HG03432 (cell line): ENCODE measurements at regions not wholly inside any gene's neighbourhood (a gene's known extent, or its start where the extent isn't known, plus 50 kb on each side); places are given as distances from the start of the nearest gene placed in this dataset.
A peak's percentile ranks its signal among the peaks of the same experiment; 100 is the strongest.

Source experiments
- ATAC-seq: cut with Tn5 transposase; IDR thresholded peaks from one replicate; pipeline ENCODE4 v1.9.1; 2021; ENCODE audit warnings: mild to moderate bottlenecking, moderate library complexity; ENCODE audit not compliant: unreplicated experiment

DNA sequence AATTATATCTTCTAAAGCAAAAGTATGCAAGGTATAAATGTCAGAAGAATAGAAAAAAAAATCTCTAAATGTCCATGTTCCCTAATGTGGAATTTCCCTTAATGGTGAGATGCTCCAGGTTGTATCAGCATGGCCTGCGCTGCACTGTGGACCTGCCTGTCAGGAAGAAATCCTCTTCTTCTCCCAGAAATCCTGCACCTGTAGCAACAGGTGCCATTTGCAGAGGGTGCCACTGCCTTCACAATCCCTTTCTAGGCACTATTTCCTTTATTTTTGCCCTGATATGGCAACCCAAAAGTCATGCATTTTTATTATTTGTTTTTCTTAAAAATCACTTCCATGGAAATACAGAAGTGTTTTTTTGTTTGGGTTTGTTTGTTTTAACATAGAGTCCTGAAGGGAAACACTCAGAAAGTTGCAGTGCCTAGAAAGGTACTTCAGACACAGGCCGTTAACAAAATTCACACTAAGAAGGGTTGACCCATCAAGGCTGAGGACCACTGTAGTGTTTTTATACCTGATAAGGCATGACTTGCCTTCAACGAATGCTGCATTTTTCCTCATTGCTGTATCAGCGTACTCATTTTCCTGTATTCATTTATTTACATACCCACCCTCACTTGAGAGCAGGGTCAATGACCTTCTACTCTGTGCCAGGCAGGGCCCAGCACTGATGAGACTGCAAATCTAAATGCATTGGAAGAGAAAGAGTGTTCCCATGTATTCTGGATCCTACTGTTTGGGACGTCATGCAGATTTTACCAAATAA lies 177.8 kb downstream of the SNX18 start:
- ATAC-seq: no peak

DNA sequence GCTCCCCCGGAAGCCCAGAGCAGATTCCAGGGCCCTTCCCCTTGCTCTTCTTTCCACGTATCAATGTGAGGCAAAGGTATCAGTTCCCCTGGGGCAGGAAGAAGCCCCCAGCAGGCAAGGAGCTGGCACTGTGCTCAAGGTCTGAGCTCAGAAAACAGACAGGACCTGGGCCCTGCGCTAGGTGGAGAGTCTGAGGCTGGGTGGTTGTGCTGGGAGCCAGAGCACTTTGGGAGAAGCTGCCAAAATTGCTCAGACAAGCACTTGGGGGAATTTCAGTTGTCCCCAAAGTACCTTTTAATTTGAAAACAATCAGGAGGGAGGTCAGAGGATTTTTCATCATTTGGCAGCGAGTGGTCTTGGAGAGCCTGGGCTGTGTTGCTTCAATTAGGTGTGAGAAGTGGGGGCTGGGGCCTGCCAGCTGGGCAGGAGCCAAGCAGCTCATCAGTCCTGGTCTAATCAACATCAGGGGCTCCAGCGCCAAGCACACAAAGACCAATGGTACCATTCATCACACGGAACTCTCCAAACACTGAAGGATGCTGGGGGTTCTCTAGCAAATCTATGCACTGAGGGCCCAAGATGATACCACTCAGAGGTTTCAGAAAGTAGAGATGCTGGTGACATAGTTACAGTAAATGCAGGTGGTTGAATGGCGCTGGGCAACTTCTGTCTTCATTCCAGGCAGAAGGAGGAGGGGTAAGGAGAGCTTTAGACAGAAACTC lies 176.5 kb downstream of the SNX18 start:
- no peak for ATAC-seq

DNA sequence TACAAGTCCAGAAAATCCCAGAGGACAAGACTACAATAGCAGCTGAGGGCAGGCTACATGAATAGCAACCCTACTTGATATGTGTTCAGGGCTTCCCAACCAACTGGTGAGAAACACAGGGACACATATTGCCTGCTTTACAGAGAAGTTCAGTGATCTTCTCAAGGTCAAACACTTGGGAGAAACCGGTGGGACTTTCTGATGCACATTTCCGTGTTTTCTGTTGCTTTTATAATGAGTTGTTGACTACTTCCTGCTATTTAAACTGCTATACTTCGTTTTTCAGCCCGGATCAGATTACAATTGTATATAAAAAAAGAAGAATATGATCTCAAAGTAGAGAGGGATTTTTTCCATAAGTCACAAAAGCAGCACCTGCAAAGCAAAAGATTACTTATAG lies 175.1 kb downstream of the SNX18 start:
- ATAC-seq: no peak

DNA sequence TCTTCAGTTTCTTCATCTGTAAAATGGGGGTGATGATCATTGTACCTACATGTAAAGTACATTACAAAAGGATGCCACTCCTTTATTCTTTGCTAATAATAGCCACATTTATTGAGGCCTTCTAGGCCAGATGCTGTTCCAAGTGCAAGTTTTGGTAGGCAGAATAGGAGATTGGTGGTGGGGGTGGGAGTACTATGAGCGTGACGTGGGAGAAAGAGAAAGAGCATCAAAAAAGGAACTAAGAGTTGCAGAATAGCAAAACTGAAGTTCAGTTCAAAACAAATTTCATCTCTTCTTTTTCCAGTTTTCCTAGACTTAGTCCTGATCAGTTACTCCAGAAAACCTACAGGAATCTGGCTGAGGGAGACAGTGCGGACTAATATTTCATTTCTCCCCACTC lies 174.1 kb downstream of the SNX18 start:
- ATAC-seq: no peak

DNA sequence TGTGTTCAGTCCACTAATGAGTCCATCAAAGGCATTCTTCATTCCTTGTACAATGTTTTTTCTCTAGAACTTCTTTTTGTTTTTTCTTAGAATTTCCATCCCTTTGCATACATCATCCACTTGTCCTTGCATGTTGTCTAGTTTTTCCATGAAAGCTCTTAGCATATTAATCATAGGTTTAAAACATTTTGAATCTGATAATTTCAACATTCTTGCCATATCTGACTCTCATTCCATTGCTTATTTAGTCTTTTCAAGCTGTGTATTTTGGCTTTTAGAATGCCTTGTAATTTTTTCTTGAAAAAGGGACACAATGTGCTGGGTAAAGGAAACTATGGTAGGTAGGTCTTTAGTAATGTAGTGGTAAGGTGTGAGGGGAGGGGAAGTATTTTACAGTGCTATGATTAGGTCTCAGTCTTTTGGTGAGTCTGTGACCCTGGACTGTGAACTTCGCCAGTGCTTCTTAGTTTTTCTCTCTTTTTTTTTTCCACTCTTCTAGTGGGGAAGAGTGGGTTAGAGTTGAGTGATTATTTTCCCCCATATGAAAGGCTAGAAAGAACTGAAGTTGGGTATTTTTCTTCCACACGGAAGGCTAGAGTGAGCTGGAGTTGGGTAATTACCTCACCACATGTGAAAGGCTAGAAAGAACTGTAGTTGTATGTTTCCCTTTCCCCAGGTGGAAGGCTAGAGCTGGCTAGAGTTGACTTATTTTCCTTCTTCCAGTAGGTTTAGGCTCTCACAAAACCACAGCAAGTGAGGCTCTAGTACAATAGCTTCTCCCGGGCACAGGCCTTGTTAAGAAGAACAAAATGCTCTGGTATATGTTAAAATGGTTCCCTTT lies 172.1 kb downstream of the SNX18 start:
- no peak for ATAC-seq

DNA sequence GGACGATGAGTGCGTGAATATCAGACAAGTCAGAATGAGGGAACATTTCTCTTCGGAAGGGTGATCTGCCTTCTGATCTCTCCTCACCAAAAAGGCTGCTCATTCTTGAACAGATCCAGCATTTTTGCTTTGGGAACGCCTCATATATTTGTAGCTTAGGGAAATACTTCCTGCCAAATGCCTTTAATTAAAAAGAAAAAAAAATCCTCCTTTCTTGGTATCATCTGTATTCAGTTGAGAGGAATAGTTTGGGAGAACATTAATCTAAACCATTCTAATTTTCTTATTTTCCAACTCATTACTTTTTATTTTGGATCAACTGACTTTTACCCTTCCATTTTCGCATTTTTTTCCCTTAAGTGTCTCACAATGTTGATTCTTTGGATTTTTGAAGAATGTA lies 163.4 kb downstream of the SNX18 start:
- ATAC-seq: no peak

DNA sequence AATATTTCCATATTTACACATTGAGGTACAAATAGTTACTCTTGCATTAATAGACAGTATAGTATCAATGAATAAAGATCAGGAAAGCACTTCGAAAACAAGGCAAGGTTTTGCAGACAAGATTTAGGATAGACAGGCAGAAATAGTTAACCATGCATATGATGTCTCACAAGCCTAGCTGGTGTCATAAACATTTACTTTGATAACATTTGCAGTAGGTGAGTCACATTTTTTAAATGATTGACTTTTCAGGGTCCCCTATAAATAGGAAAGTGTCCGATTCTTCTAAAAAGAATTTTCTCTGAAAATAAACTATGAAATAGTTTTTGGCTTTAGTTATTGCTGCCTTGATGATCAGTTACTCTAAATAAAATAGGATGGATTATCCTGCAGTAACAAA lies 162.1 kb downstream of the SNX18 start:
- ATAC-seq: no peak

DNA sequence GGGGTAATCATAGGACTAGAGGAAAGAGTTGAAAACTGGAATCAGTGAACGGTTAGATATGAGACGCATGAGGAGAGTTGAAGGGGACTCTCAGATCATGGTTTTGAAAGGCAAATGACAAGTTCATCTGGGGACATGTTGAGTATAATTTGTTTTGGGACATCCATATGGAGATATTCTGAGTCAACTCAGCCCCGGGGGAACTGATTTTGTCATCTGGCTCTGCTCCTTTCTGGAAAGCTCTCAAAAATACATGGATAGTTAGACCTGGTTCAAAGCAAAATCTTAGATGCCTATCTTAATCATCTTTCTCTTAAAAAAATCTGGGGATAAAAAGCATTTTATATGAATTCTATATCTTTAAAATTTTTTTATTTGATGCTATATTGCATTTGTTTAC lies 161.2 kb downstream of the SNX18 start:
- no peak for ATAC-seq

DNA sequence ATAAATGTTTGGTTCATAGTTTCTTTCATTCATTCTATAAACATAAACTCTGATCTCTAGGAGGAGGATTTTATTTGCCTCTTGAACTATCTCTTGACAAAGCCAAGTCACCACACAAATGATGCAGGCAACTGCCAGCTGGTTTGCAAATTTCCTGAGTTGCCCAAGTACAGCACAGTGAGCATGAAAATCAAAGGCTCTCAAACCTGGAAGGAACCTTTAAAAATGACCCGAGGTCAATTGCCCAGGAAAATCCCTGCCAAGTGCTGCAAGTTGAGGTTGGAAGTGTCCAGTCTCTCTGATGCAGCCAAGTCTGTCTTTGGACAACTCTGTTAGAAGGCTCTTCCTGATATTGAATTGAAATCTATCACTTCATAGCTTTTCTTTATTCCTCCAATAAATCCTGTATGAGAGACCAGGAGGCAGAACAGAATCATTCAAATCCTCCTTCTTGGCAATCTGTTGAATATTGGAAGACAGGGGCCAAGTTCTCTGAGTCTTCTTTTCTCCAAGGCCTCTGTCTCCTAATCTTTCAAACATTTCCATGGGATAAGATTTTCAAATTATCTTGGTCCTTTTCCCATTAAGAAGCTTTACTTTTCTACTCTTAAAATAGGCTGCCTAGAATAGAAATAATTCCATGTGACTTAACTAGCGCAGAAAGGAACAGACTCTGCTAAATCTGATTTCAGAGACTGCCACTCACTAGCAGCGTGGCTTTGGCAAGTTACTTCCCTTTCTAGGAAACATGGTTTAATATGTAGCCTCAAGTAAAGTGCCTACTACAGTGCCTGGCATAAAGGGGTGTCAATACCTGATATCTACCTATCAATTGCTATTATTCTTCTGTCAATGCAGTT lies 159.2 kb downstream of the SNX18 start:
- ATAC-seq: no peak

DNA sequence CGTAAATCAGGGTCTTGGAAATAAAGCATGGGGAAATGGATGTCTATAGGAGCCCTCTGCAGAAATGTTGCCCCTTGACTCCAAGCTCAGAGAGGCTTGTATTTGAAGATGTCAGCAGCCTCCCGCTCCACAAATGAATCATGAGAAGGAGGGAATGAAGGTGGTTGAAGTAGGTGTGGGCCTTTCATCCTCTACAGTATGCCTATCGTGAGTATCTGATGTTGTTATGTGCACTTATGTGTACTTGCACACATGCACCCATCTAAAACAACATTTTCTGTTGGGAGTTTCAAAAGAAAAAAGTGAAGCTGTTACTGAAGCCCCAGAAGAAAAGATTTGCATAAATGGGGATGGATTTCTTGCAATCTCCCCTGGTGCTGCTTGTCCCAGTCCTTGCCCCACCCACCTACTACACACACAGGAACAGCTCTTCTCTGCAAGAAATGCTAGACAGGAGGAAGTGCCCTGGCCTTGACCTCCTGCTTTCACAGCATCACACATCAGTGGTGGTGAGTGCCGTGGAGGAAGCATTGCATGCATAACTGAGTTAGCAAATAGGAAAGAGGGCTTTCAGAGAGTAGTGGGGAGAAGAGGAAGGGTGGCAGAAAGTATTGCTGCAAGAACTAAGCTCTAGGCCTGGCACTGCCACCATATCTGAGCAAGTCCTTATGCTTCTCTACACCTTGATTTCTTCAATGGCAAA lies 156.1 kb downstream of the SNX18 start:
- ATAC-seq: peak; percentile 82

DNA sequence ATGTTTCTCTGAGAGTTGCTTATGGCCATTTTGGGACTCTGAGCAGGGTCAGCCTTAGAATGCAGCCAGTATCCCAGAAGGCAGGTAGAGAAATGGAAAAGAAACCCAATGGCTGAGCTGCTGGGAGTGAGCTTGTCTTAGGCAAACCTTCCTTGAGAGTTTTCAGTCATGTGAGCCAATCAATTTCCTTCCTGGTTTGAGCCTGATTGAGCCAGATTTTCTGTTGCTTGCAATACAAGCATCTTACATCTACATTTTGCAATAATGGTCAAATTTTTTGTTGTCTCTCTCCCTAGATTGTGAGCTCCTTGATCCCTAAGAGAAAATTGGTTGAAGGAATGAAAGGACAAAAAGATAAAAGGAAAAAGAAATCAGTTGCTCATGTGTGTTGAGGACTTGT lies 155.3 kb downstream of the SNX18 start:
- no peak for ATAC-seq

DNA sequence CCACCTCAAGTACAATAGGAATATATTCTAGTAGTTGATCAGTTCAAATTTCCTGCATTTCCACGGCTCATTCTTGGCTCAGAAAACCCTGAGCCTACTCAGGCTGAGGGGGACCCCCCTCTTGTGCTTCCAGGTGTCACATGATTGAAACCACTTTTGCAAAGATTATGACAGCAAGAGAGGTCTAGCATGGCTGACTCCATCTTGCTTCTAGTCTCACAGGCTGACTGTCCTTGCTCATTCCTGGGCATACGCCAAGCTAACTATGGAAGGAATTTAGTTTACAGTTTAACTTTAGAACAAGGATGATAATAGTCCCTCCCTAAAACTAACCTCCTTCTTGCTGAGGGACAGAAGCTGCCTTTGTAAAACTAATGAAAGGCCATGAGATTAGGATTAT lies 154.1 kb downstream of the SNX18 start:
- no peak for ATAC-seq

DNA sequence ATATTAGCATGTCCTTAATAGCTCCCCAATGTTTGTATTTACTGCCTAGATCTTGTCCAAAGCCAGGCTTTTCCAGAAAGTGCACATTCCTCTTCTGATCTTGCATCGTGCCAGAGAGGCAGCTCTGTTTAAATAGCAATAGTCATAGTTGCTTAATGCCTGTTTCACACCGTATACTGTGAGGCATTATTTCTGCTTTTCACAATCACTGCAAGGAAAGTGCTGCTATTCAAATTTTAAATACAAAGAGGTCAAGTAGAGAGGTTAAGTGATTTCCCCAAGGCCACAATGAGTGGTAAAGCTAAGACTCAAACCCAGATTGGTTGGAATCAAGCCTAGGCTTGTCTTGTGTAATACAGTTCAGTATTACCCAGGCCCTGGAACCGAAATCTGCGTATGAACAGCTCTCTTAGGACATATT lies 153.6 kb downstream of the SNX18 start:
- ATAC-seq: no peak

DNA sequence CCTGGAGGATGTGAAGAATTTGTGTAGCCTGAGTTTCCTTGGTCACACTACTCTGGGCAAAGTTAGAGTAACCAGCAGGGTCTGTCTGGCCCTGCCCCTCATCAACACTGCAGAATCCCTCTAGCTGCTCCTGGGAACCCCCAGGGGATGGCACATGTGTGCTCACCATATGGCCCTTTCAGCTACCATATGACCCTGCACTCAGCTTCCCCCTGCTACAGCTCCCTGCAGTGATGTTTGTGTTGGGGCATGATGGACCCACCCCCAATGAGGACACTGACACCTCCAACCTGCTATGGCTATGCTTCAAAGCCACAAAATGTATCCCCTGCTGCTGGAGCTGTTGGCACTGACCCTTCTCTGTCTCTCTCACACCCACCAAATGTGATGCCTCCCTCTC lies 152.7 kb downstream of the SNX18 start:
- ATAC-seq: no peak

DNA sequence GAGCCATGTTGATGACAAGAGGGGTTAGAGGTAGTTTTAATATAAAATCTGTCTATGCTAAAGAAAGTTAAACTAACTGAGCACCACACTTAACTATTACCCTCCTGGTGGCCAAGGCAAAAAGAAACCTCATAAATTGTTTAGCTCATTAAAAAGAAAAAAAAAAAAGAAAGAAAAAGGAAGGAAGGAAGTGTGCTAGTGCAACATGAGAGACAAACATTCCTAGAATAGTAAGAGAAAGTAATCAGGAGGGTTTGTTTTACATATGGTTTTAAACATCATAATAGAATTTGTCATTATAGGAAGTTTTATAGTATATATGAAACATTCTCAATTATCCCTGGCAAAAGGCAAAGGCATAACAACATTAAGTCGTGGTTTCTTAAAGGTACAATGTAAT lies 152.3 kb downstream of the SNX18 start:
- ATAC-seq: no peak

DNA sequence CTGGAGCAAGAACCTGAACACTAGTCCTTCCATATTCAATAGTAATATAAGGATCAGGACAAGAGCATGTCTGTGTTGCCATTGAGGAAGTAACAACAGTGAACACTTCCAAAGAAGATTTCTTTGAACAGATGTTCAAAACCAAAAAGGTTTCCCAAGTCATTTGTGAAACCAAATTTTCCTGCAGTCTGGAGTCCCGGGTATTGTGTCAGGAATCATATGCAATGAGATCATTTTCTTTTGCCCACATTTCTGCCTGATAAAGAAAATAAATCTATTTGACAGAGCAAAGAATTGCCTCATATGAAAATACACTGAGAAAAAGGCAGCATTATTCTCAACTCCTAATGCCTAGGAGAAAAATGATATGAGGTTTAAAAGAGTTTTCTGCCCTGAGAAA lies 151.7 kb downstream of the SNX18 start:
- ATAC-seq: no peak

DNA sequence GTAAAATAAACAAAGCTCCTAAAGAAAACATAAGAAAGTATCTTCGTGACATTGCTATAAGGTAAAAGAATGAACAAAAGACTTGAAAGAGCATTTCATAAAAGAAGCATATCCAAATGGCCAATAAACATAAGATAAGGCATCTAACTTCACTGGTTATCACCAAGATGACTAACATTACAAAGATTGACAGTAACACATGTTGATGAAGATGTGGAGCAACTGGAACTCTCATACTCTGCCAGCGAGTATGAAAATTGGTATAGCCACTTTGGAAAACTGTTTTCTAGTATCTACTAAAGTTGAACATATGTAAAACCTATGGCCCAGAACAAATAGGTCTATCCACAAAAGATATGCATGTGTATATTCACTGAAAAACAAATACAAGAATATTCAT lies 150.5 kb downstream of the SNX18 start:
- ATAC-seq: no peak

DNA sequence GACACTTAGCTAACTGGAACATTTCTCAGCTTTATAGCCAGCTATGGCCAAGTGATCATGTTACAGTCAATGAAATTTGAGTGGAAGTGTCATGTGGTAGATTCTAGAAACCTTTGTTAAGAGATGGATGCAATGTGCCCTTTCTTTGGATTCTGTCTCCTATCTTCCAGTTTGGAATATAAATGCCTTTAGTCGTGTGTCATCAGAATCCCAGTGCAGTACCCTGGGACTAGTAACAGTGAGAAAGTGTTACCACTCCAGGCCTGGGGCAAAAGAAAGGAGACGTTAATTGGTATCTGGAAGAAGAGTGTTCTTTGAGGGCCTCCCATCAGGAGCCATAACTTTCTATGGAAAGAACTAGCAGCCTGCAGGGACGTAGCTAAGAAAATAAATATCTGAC lies 149.6 kb downstream of the SNX18 start:
- no peak for ATAC-seq

DNA sequence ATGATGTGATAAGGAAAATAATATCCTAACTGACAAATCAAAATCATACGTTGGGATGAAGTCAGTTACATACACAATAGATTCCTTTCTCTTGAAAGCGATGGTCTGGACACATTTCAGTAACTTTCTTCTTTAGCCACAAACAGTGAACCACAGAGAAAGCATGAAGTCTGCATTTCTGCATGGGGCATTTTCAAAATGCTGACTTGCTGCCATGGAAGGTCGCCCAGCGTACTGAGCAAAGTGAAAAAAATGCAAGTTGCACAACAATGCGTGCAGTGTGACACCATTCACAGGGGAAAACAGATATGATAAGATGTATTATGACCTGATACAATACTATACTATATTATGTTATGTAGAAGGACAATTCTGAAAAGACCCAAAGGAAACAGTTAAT lies 146.3 kb downstream of the SNX18 start:
- ATAC-seq: no peak

DNA sequence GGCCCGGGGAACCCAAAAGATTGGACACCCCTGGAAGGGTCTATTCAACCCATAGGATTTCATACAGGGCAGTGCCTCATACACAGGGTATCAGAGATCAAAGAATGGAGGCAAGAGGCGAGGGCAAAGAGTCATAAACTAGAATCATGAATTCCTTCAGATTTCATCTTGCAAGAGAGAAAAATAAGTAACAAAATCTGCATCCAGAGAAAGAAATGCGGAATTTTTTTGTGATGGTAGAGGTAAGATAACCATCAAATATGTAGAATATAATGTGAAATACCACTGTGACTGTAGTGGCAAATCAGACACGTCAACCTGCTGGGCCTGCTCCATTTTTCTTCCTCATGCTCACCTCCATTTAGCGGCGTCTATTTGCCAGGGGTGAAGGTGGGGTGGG lies 143.6 kb downstream of the SNX18 start:
- ATAC-seq: no peak
